ENCODE measurements at regions not wholly inside any gene's neighbourhood (a gene's known extent, or its start where the extent isn't known, plus 50 kb on each side); places are given as distances from the start of the nearest gene placed in this dataset.

GRCh38 chr18:45329316-45329715, 286.0 kb upstream of the SLC14A2 start:
- TF ChIP-seq GATA2 (IDR thresholded peaks at IDR 0.05; ENCODE audit: low read depth, low read length) = no peak
- no peak for TF ChIP-seq GATA3 (IDR thresholded peaks at IDR 0.05; ENCODE audit: low read depth, low read length)
